ENCODE measurements at regions not wholly inside any gene's neighbourhood (a gene's known extent, or its start where the extent isn't known, plus 50 kb on each side); places are given as distances from the start of the nearest gene placed in this dataset.

GRCh38 chr11:96500440-96500839 lies 110.6 kb downstream of the JRKL start:
- no peak overlapping the region for H3K27ac ChIP-seq (ENCODE audit: low read depth, low read length, poor library complexity, severe bottlenecking)
- no peaks in the 10 kb centered on the region for H3K27me3 ChIP-seq (replicated peaks; ENCODE audit: insufficient read depth, low read depth, low read length, poor library complexity)
- POLR2A ChIA-PET (ENCODE audit: low non-redundant PET): no interaction called here
- H3K9me3 ChIP-seq (ENCODE audit: low read depth, low read length, poor library complexity, severe bottlenecking): no peaks in the 10 kb centered on the region
- no peaks in the 10 kb centered on the region for H3K4me1 ChIP-seq (ENCODE audit: insufficient read depth, low read length, poor library complexity, severe bottlenecking)
- TF ChIP-seq CTCF (conservative IDR thresholded peaks at IDR 0.05; ENCODE audit: low read depth, low read length): no peak
- TF ChIP-seq EZH2 (IDR thresholded peaks at IDR 0.05; ENCODE audit: borderline replicate concordance, low read depth, low read length, poor library complexity, severe bottlenecking): no peak
- DNase-seq (ENCODE audit: low spot score): no peak
- CTCF ChIA-PET: no interaction called here
- H3K4me3 ChIP-seq (ENCODE audit: low read depth, low read length, poor library complexity, severe bottlenecking): no peak overlapping the region
- no peaks in the 10 kb centered on the region for H3K36me3 ChIP-seq (ENCODE audit: insufficient read depth, low read length, poor library complexity, severe bottlenecking)
- no TSS peak for BruUV-seq (replicated peaks)
- intact Hi-C loops (cut with micrococcal nuclease; ENCODE audit: unreplicated experiment): no loop called here

- DNase-seq (ENCODE audit: low spot score): no peak
- H3K9me3 ChIP-seq (ENCODE audit: low read depth, low read length, poor library complexity, severe bottlenecking): no peaks in the 10 kb centered on the region
- ChIA-PET CTCF (no interaction called here), POLR2A (ENCODE audit: low non-redundant PET) (no interaction called here)
- H3K4me1 ChIP-seq (ENCODE audit: insufficient read depth, low read length, poor library complexity, severe bottlenecking): no peaks in the 10 kb centered on the region
- H3K27ac ChIP-seq (ENCODE audit: low read depth, low read length, poor library complexity, severe bottlenecking): no peak overlapping the region
- no peaks in the 10 kb centered on the region for H3K36me3 ChIP-seq (ENCODE audit: insufficient read depth, low read length, poor library complexity, severe bottlenecking)
- H3K4me3 ChIP-seq (ENCODE audit: low read depth, low read length, poor library complexity, severe bottlenecking): no peak overlapping the region
- intact Hi-C loops (cut with micrococcal nuclease; ENCODE audit: unreplicated experiment): no loop called here
- BruUV-seq (replicated peaks): no TSS peak
- H3K27me3 ChIP-seq (replicated peaks; ENCODE audit: insufficient read depth, low read depth, low read length, poor library complexity): peaks cover 8% of the 10 kb centered on the region
- TF ChIP-seq EZH2 (IDR thresholded peaks at IDR 0.05; ENCODE audit: borderline replicate concordance, low read depth, low read length, poor library complexity, severe bottlenecking) (no peak), CTCF (conservative IDR thresholded peaks at IDR 0.05; ENCODE audit: low read depth, low read length) (no peak)
Observed at GRCh38 chr11:96506041-96506440, 116.2 kb downstream of the JRKL start.

GRCh38 chr11:96506953-96507354 lies 117.1 kb downstream of the JRKL start:
- TF ChIP-seq EZH2 (IDR thresholded peaks at IDR 0.05; ENCODE audit: borderline replicate concordance, low read depth, low read length, poor library complexity, severe bottlenecking) (no peak), CTCF (conservative IDR thresholded peaks at IDR 0.05; ENCODE audit: low read depth, low read length) (no peak)
- no TSS peak for BruUV-seq (replicated peaks)
- ChIA-PET POLR2A (ENCODE audit: low non-redundant PET) (no interaction called here), CTCF (no interaction called here)
- Histone ChIP-seq H3K4me1 (ENCODE audit: insufficient read depth, low read length, poor library complexity, severe bottlenecking) (no peaks in the 10 kb centered on the region), H3K4me3 (ENCODE audit: low read depth, low read length, poor library complexity, severe bottlenecking) (no peak overlapping the region), H3K27me3 (replicated peaks; ENCODE audit: insufficient read depth, low read depth, low read length, poor library complexity) (peaks cover 17% of the 10 kb centered on the region), H3K27ac (ENCODE audit: low read depth, low read length, poor library complexity, severe bottlenecking) (no peak overlapping the region), H3K36me3 (ENCODE audit: insufficient read depth, low read length, poor library complexity, severe bottlenecking) (no peaks in the 10 kb centered on the region), H3K9me3 (ENCODE audit: low read depth, low read length, poor library complexity, severe bottlenecking) (no peaks in the 10 kb centered on the region)
- intact Hi-C loops (cut with micrococcal nuclease; ENCODE audit: unreplicated experiment): no loop called here
- DNase-seq (ENCODE audit: low spot score): no peak

Measured in A673 (cell line).